ENCODE measurements at regions not wholly inside any gene's neighbourhood (a gene's known extent, or its start where the extent isn't known, plus 50 kb on each side); places are given as distances from the start of the nearest gene placed in this dataset.
"Not testable (repeated sequence)": the region's sequence is repeated elsewhere in the genome, so short reads cannot be mapped to it uniquely, and the experiment has no call there.

DNA sequence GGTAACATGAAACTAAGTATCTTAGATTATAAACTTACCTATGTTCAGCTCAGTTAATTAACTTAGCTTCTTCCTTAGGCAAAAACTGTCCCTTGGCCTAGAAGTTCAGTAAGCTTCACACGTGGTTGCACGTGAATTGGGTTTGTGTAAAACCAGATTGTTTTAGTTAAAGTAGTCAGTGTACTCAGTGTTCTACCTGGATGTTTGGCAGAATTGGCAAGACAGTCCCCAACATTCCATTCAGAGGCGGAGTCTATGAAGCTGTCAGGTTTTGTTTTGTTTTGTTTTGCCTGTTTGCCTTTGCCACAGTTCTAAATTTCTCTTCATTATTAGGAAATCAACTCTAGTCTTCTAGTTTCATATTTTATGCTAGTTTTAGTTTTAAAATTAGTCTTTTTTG lies 105.3 kb upstream of the ZEB2 start:
- Histone ChIP-seq H4K20me1 (ENCODE audit: control insufficient read depth, extremely low read depth, insufficient read depth, low read length) (no peaks in the 10 kb centered on the region), H3K79me2 (ENCODE audit: control insufficient read depth, insufficient read depth, low read length) (no peaks in the 10 kb centered on the region), H3K4me1 (ENCODE audit: control insufficient read depth, extremely low read depth, insufficient read depth, low read length) (no peaks in the 10 kb centered on the region), H2AFZ (ENCODE audit: low read length) (no peak overlapping the region), H3K4me3 (replicated peaks in 1 of 4; ENCODE audit: control extremely low read depth in 1 of 4, insufficient read depth in 1 of 4, low read depth in 3 of 4, low read length in 4 of 4) (no peak overlapping the region), H3K9me3 (ENCODE audit: control insufficient read depth, insufficient read depth, low read depth, low read length) (no peaks in the 10 kb centered on the region), H3K9ac (ENCODE audit: insufficient read depth, low read length) (no peak overlapping the region), H3K27ac (ENCODE audit: insufficient read depth, low read length) (no peak overlapping the region), H3K4me2 (ENCODE audit: extremely low read depth, insufficient read depth, low read length) (no peak overlapping the region), H3K27me3 (ENCODE audit: control insufficient read depth, insufficient read depth, low read length) (no peaks in the 10 kb centered on the region), H3K36me3 (ENCODE audit: control insufficient read depth, insufficient read depth, low read length) (no peaks in the 10 kb centered on the region)
- TF ChIP-seq CTCF (conservative IDR thresholded peaks at IDR 0.05 in 1 of 2, IDR thresholded peaks at IDR 0.05 in 1 of 2; ENCODE audit: low read depth in 1 of 2, low read length in 2 of 2) (no peak), EZH2 (IDR thresholded peaks at IDR 0.05; ENCODE audit: low read length, missing control alignments) (no peak)
- no peak for DNase-seq (ENCODE audit: low read depth in 2 of 2)

DNA sequence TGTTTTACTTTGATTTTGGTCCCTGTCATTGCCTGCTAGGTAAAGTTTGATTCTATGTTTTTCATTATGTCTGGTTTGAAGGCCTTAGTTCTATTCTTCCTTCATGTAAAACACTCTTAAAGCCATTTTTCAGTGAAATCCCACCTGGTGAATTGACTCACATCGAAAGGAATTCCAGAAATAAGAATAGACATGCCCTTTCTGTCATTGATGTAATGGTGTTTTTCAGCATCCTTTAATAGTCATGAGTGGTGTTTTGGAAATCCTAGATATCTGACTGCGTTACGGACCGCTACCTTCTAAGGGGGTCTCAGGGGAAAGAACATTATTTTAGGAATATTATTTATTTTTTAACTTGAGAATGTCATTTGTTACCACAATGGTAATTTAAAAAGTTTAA lies 104.5 kb upstream of the ZEB2 start:
- Histone ChIP-seq H3K79me2 (ENCODE audit: control insufficient read depth, insufficient read depth, low read length) (no peaks in the 10 kb centered on the region), H3K9me3 (ENCODE audit: control insufficient read depth, insufficient read depth, low read depth, low read length) (no peaks in the 10 kb centered on the region), H3K27ac (ENCODE audit: insufficient read depth, low read length) (no peak overlapping the region), H3K4me3 (replicated peaks in 1 of 4; ENCODE audit: control extremely low read depth in 1 of 4, insufficient read depth in 1 of 4, low read depth in 3 of 4, low read length in 4 of 4) (no peak overlapping the region), H4K20me1 (ENCODE audit: control insufficient read depth, extremely low read depth, insufficient read depth, low read length) (no peaks in the 10 kb centered on the region), H2AFZ (ENCODE audit: low read length) (no peak overlapping the region), H3K4me1 (ENCODE audit: control insufficient read depth, extremely low read depth, insufficient read depth, low read length) (no peaks in the 10 kb centered on the region), H3K36me3 (ENCODE audit: control insufficient read depth, insufficient read depth, low read length) (no peaks in the 10 kb centered on the region), H3K9ac (ENCODE audit: insufficient read depth, low read length) (no peak overlapping the region), H3K27me3 (ENCODE audit: control insufficient read depth, insufficient read depth, low read length) (no peaks in the 10 kb centered on the region), H3K4me2 (ENCODE audit: extremely low read depth, insufficient read depth, low read length) (no peak overlapping the region)
- no peak for TF ChIP-seq EZH2 (IDR thresholded peaks at IDR 0.05; ENCODE audit: low read length, missing control alignments)
- TF ChIP-seq CTCF (conservative IDR thresholded peaks at IDR 0.05 in 1 of 2, IDR thresholded peaks at IDR 0.05 in 1 of 2; ENCODE audit: low read depth in 1 of 2, low read length in 2 of 2): no peak
- DNase-seq (ENCODE audit: low read depth in 2 of 2): no peak

DNA sequence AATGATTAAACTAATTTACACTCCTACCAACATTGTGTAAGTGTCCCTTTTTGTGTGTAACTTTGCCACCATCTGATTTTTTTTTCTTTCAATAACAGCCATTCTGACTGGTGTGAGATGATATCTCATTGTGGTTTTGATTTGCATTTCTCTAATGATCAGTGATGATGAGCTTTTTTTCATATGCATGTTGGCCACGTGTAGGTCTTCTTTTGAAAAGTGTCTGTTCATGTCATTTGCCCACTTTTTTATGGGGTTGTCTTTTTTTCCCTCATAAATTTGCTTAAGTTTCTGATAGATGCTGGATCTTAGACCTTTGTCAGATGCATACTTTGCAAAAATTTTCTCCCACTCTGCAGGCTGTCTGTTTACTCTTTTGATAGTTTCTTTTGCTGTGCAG lies 102.5 kb upstream of the ZEB2 start:
- H3K9me3 ChIP-seq (ENCODE audit: control insufficient read depth, insufficient read depth, low read depth, low read length); H4K20me1 ChIP-seq (ENCODE audit: control insufficient read depth, extremely low read depth, insufficient read depth, low read length); H3K27me3 ChIP-seq (ENCODE audit: control insufficient read depth, insufficient read depth, low read length); H3K4me3 ChIP-seq (replicated peaks in 1 of 4; ENCODE audit: control extremely low read depth in 1 of 4, insufficient read depth in 1 of 4, low read depth in 3 of 4, low read length in 4 of 4); H3K4me2 ChIP-seq (ENCODE audit: extremely low read depth, insufficient read depth, low read length); H3K36me3 ChIP-seq (ENCODE audit: control insufficient read depth, insufficient read depth, low read length); H3K9ac ChIP-seq (ENCODE audit: insufficient read depth, low read length); H3K4me1 ChIP-seq (ENCODE audit: control insufficient read depth, extremely low read depth, insufficient read depth, low read length); DNase-seq (ENCODE audit: low read depth in 2 of 2); H3K27ac ChIP-seq (ENCODE audit: insufficient read depth, low read length); H2AFZ ChIP-seq (ENCODE audit: low read length); H3K79me2 ChIP-seq (ENCODE audit: control insufficient read depth, insufficient read depth, low read length): not testable (repeated sequence)

DNA sequence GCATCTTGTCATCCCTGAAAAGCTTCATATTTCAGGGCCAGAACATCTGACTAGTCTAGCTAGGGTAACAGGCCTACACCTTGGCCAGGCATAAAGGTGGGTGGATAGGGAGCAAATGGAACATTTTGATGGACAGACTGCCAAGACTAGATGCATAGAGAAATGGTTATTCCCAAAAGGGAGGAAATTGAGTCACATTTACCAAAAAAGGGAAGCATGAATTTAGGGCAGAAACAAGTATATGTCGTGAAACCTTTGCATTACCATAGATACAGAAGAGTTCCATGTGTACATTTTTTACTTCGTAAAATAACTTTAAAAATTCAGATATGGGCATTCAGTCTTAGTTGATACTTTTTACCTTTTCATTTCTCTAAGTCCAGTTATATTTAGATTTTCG lies 101.3 kb upstream of the ZEB2 start:
- TF ChIP-seq EZH2 (IDR thresholded peaks at IDR 0.05; ENCODE audit: low read length, missing control alignments) (no peak), CTCF (conservative IDR thresholded peaks at IDR 0.05 in 1 of 2, IDR thresholded peaks at IDR 0.05 in 1 of 2; ENCODE audit: low read depth in 1 of 2, low read length in 2 of 2) (no peak)
- H3K9ac ChIP-seq (ENCODE audit: insufficient read depth, low read length): no peak overlapping the region
- no peaks in the 10 kb centered on the region for H4K20me1 ChIP-seq (ENCODE audit: control insufficient read depth, extremely low read depth, insufficient read depth, low read length)
- H3K36me3 ChIP-seq (ENCODE audit: control insufficient read depth, insufficient read depth, low read length): no peaks in the 10 kb centered on the region
- no peak overlapping the region for H3K27ac ChIP-seq (ENCODE audit: insufficient read depth, low read length)
- H3K27me3 ChIP-seq (ENCODE audit: control insufficient read depth, insufficient read depth, low read length): no peaks in the 10 kb centered on the region
- no peaks in the 10 kb centered on the region for H3K9me3 ChIP-seq (ENCODE audit: control insufficient read depth, insufficient read depth, low read depth, low read length)
- no peaks in the 10 kb centered on the region for H3K4me1 ChIP-seq (ENCODE audit: control insufficient read depth, extremely low read depth, insufficient read depth, low read length)
- H3K4me3 ChIP-seq (replicated peaks in 1 of 4; ENCODE audit: control extremely low read depth in 1 of 4, insufficient read depth in 1 of 4, low read depth in 3 of 4, low read length in 4 of 4): no peak overlapping the region
- H3K4me2 ChIP-seq (ENCODE audit: extremely low read depth, insufficient read depth, low read length): no peak overlapping the region
- no peak for DNase-seq (ENCODE audit: low read depth in 2 of 2)
- H3K79me2 ChIP-seq (ENCODE audit: control insufficient read depth, insufficient read depth, low read length): no peaks in the 10 kb centered on the region
- H2AFZ ChIP-seq (ENCODE audit: low read length): no peak overlapping the region

Measured in fibroblast of lung (primary cell).